Stimulated activated CD8-positive, alpha-beta memory T cell treated with anti-CD3 and anti-CD28 coated beads, Interleukin-15, amount 100 ng/mL, for 48 hours (primary cell): ENCODE measurements at regions not wholly inside any gene's neighbourhood (a gene's known extent, or its start where the extent isn't known, plus 50 kb on each side); places are given as distances from the start of the nearest gene placed in this dataset.

Experiments
- DNase-seq, 2 donors: peaks; one replicate each; pipeline ENCODE4 v3.0.0-alpha.2; 2020; ENCODE audit warnings: low read depth in 2 of 2

GRCh38 chr3:127107491-127108375, 85.2 kb upstream of the PRR23E start:
- DNase-seq: no peak

- DNase-seq: no peak
Observed at GRCh38 chr3:127108796-127109195, 84.1 kb upstream of the PRR23E start.

GRCh38 chr3:127110982-127111693, 81.8 kb upstream of the PRR23E start:
- no peak for DNase-seq

GRCh38 chr3:127112796-127113570, 79.9 kb upstream of the PRR23E start:
- no peak for DNase-seq

GRCh38 chr3:127113571-127113891, 79.4 kb upstream of the PRR23E start:
- DNase-seq: no peak

GRCh38 chr3:127114337-127115070, 78.4 kb upstream of the PRR23E start:
- DNase-seq: no peak

- no peak for DNase-seq
Observed at GRCh38 chr3:127115691-127116351, 77.1 kb upstream of the PRR23E start.

GRCh38 chr3:127118366-127118765, 74.6 kb upstream of the PRR23E start:
- no peak for DNase-seq

- DNase-seq: no peak
Observed at GRCh38 chr3:127119693-127120464, 73.1 kb upstream of the PRR23E start.

- no peak for DNase-seq
Observed at GRCh38 chr3:127120851-127121647, 71.9 kb upstream of the PRR23E start.

- no peak for DNase-seq
Observed at GRCh38 chr3:127121885-127122284, 71.0 kb upstream of the PRR23E start.

- DNase-seq: no peak
Observed at GRCh38 chr3:127123533-127123932, 69.4 kb upstream of the PRR23E start.

- DNase-seq: no peak
Observed at GRCh38 chr3:127124120-127124519, 68.8 kb upstream of the PRR23E start.

- no peak for DNase-seq
Observed at GRCh38 chr3:127131424-127132170, 61.3 kb upstream of the PRR23E start.

- DNase-seq: no peak
Observed at GRCh38 chr3:127132876-127133275, 60.1 kb upstream of the PRR23E start.

GRCh38 chr3:127133971-127134370, 59.0 kb upstream of the PRR23E start:
- DNase-seq: no peak

- DNase-seq: no peak
Observed at GRCh38 chr3:127134466-127134865, 58.5 kb upstream of the PRR23E start.

GRCh38 chr3:127134887-127135240, 58.1 kb upstream of the PRR23E start:
- no peak for DNase-seq
